HCT116 (cell line): ENCODE measurements at regions not wholly inside any gene's neighbourhood (a gene's known extent, or its start where the extent isn't known, plus 50 kb on each side); places are given as distances from the start of the nearest gene placed in this dataset.

Experiments
- CEBPB ChIP-seq: IDR thresholded peaks from 2 replicates; pipeline ENCODE4 v1.6.1; 2012; ENCODE audit warnings: low read depth
- SRF ChIP-seq: IDR thresholded peaks from 2 replicates; pipeline ENCODE4 v1.6.1; 2012; ENCODE audit warnings: low read depth
- TF ChIP-seq, protein P1 (sequence below): IDR thresholded peaks from 2 replicates; pipeline ENCODE4 v1.6.1; 2012
- TF ChIP-seq, protein P2 (sequence below), 3 experiments: fragments of 200-600 bp in 1 of 3; sonication (generic) in 1 of 3; IDR thresholded peaks in 2 of 3; conservative IDR thresholded peaks in 1 of 3; 2 replicates each; pipeline ENCODE4 v1.5.1; 2012 to 2017; ENCODE audit warnings: low read depth in 2 of 3, low read length in 2 of 3, antibody characterized with exemption in 1 of 3, borderline replicate concordance in 1 of 3, control low read depth in 1 of 3, mild to moderate bottlenecking in 1 of 3, mixed read lengths in 1 of 3, mixed run types in 1 of 3, moderate library complexity in 1 of 3; ENCODE audit not compliant: insufficient read depth in 1 of 3

DNA sequence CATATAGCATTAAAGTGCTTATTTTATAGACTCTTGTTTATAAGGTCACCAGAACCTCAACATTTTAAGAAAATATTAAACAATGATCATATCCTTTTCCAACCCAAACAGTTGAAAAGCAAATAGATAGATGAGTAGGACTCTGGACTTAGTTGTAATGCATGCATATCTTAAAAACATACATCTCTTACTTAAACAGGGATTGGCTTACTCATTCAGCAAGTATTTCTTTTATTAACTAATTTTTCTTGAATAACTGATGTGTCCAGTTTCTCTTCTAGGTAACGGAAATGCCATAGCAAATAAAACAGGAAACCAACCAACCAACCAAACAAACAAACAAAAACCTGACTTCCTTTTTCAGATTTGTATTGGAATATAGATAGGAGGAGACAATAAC lies 70.9 kb upstream of the NBPF4 start:
- TF ChIP-seq, protein P1, sequence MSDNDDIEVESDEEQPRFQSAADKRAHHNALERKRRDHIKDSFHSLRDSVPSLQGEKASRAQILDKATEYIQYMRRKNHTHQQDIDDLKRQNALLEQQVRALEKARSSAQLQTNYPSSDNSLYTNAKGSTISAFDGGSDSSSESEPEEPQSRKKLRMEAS = no peak
- TF ChIP-seq, protein P2, sequence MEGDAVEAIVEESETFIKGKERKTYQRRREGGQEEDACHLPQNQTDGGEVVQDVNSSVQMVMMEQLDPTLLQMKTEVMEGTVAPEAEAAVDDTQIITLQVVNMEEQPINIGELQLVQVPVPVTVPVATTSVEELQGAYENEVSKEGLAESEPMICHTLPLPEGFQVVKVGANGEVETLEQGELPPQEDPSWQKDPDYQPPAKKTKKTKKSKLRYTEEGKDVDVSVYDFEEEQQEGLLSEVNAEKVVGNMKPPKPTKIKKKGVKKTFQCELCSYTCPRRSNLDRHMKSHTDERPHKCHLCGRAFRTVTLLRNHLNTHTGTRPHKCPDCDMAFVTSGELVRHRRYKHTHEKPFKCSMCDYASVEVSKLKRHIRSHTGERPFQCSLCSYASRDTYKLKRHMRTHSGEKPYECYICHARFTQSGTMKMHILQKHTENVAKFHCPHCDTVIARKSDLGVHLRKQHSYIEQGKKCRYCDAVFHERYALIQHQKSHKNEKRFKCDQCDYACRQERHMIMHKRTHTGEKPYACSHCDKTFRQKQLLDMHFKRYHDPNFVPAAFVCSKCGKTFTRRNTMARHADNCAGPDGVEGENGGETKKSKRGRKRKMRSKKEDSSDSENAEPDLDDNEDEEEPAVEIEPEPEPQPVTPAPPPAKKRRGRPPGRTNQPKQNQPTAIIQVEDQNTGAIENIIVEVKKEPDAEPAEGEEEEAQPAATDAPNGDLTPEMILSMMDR (IDR thresholded peaks at IDR 0.05 in 2 of 3, conservative IDR thresholded peaks at IDR 0.05 in 1 of 3; ENCODE audit: borderline replicate concordance in 1 of 3, insufficient read depth in 1 of 3, low read depth in 2 of 3, low read length in 2 of 3) = no peak
- no peak for TF ChIP-seq SRF
- no peak for TF ChIP-seq CEBPB
